ENCODE measurements at regions not wholly inside any gene's neighbourhood (a gene's known extent, or its start where the extent isn't known, plus 50 kb on each side); places are given as distances from the start of the nearest gene placed in this dataset.

DNA sequence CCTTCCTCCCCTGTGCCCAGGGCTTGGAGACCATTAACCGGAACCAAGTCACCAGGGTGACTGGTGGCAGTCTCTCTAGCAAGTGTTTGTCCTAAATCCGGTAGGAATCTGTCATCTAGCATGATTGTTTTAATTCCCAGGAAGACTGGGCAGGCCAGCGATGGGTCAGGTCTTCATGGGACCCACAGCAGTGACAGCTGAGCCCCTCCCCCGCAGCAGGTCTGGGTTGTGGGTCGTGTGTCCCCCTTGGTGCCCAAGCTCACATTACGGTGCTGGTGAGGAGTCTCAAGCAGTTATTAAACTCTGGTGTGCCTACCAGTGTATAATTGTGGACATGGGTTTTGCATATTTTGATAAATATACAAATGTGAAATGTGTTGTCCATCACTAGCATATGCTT is 466.5 kb downstream of the MATN1 start:
- H3K4me3 ChIP-seq: no peak overlapping the region
- no peak for ATAC-seq
- no peak overlapping the region for H3K27ac ChIP-seq
- H3K9me3 ChIP-seq: no peaks in the 10 kb centered on the region
- intact Hi-C loops (cut with DNase I; ENCODE audit: low total_unique reads): no loop called here
- DNase-seq: no peak
- no peak for TF ChIP-seq POLR2A (IDR thresholded peaks at IDR 0.05)
- TF ChIP-seq, protein P1, sequence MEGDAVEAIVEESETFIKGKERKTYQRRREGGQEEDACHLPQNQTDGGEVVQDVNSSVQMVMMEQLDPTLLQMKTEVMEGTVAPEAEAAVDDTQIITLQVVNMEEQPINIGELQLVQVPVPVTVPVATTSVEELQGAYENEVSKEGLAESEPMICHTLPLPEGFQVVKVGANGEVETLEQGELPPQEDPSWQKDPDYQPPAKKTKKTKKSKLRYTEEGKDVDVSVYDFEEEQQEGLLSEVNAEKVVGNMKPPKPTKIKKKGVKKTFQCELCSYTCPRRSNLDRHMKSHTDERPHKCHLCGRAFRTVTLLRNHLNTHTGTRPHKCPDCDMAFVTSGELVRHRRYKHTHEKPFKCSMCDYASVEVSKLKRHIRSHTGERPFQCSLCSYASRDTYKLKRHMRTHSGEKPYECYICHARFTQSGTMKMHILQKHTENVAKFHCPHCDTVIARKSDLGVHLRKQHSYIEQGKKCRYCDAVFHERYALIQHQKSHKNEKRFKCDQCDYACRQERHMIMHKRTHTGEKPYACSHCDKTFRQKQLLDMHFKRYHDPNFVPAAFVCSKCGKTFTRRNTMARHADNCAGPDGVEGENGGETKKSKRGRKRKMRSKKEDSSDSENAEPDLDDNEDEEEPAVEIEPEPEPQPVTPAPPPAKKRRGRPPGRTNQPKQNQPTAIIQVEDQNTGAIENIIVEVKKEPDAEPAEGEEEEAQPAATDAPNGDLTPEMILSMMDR (IDR thresholded peaks at IDR 0.05 in 4 of 5, conservative IDR thresholded peaks at IDR 0.05 in 1 of 5): no peak
- H3K27me3 ChIP-seq: peaks cover 5 to 9% (median 8%) of the 10 kb centered on the region in 3 donors
- H3K36me3 ChIP-seq: no peaks in the 10 kb centered on the region
- in situ Hi-C loops (cut with MboI; ENCODE audit: low sequenced_read_pairs in 4 of 4): no loop called here
- no peaks in the 10 kb centered on the region for H3K4me1 ChIP-seq

DNA sequence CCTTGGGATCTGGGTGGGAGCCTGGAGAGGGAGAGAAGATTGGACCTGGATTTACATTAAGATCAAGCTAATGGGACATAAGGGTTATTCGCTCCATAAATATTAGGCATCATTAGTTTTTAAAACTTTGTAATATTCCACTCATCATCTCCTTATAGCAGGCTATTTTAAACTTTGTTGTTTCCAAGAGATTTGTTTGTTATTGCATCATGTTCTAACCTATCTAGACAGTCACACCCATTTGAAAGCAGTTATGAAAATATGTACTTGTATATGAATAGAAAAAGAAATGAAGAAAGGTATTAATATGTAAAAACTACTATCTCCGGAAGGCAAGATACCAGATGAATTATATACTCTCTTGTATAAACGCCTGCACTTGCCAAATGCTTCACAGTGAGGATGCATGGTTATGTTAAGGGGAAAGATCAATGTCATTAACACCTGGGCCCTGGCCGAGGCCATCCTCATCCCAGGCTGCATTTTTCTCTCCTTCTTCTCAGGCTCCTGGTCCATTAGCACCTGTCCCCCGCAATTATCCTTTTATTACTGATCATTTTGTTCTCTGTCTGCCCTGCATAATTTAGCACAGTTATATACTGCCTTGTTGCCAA is 468.2 kb downstream of the MATN1 start:
- Histone ChIP-seq H3K4me1 (no peaks in the 10 kb centered on the region), H3K4me3 (no peak overlapping the region), H3K27me3 (peaks cover 5 to 17% (median 7%) of the 10 kb centered on the region in 3 donors), H3K9me3 (no peaks in the 10 kb centered on the region), H3K27ac (no peak overlapping the region), H3K36me3 (no peaks in the 10 kb centered on the region)
- no peak for ATAC-seq
- TF ChIP-seq POLR2A (IDR thresholded peaks at IDR 0.05): no peak
- TF ChIP-seq, protein P1 (IDR thresholded peaks at IDR 0.05 in 4 of 5, conservative IDR thresholded peaks at IDR 0.05 in 1 of 5): no peak
- intact Hi-C loops (cut with DNase I; ENCODE audit: low total_unique reads): no loop called here
- in situ Hi-C loops (cut with MboI; ENCODE audit: low sequenced_read_pairs in 4 of 4): no loop called here
- DNase-seq: no peak

DNA sequence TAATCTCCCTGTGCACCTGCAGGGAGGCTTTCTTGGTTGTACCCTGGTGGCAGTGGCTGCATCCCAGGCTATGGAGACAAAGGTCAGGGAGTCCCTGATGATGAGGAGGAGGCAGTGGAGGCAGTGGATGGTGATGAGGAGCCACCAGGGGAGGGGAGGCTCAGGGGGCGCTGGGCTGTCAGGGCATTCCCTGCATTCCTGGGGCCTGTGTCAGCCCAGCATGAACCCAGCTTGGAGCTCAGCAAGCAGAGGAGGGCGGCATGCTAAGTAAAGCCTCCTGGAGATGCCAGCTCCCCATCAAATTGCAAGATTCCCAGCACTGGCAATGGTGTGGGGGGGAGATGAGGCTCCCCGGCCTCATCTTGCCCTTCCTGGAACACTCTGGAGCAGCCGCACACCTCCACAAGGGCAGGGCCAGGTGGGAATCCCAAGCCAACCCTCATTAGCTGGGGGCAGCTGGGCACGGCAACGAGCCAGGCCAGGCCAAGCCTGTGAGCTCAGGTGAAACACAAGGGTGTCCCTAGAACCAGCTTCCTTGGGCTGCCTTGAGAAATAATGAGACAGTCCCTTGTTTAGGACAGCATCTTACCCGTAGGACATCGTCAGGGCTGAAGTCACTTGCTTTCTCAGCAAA is 469.5 kb downstream of the MATN1 start:
- TF ChIP-seq, protein P1 (IDR thresholded peaks at IDR 0.05 in 4 of 5, conservative IDR thresholded peaks at IDR 0.05 in 1 of 5): no peak
- TF ChIP-seq POLR2A (IDR thresholded peaks at IDR 0.05): no peak
- no peaks in the 10 kb centered on the region for H3K36me3 ChIP-seq
- H3K27ac ChIP-seq: no peak overlapping the region
- H3K4me1 ChIP-seq: no peaks in the 10 kb centered on the region
- in situ Hi-C loops (cut with MboI; ENCODE audit: low sequenced_read_pairs in 4 of 4) (no loop called here), intact Hi-C loops (cut with DNase I; ENCODE audit: low total_unique reads) (no loop called here)
- H3K4me3 ChIP-seq: no peak overlapping the region
- DNase-seq (no peak), ATAC-seq (no peak)
- no peaks in the 10 kb centered on the region for H3K9me3 ChIP-seq
- H3K27me3 ChIP-seq: peaks cover 4 to 21% (median 5%) of the 10 kb centered on the region in 3 donors

DNA sequence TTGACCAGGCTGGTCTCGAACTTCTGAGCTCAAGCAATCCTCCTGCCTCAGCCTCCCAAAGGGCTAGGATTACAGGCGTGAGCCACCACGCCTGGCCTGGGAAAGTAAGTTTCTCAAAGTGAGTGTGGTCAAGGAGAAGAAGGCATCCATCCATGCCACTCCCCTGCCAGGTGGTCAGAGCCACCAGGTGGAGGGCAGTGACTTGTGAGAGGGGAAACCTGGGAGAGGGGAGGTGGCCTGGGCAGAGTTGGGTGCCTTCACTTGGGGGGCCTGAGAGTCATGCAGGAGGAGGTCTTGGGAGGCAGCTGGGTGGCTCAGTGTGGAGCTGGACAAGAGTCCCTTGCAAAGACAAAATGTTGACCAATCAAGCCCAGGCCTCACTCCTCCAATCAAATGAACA is 470.0 kb downstream of the MATN1 start:
- no peak overlapping the region for H3K4me3 ChIP-seq
- DNase-seq (no peak), ATAC-seq (no peak)
- intact Hi-C loops (cut with DNase I; ENCODE audit: low total_unique reads) (no loop called here), in situ Hi-C loops (cut with MboI; ENCODE audit: low sequenced_read_pairs in 4 of 4) (no loop called here)
- H3K36me3 ChIP-seq: no peaks in the 10 kb centered on the region
- H3K9me3 ChIP-seq: no peaks in the 10 kb centered on the region
- TF ChIP-seq POLR2A (IDR thresholded peaks at IDR 0.05): no peak
- TF ChIP-seq, protein P1 (IDR thresholded peaks at IDR 0.05 in 4 of 5, conservative IDR thresholded peaks at IDR 0.05 in 1 of 5): no peak
- no peak overlapping the region for H3K27ac ChIP-seq
- H3K27me3 ChIP-seq: peaks cover 4 to 21% (median 5%) of the 10 kb centered on the region in 3 donors
- no peaks in the 10 kb centered on the region for H3K4me1 ChIP-seq

Measured in gastrocnemius medialis (tissue), 4 donors.